Heart left ventricle (tissue), 16 donors: ENCODE measurements at regions not wholly inside any gene's neighbourhood (a gene's known extent, or its start where the extent isn't known, plus 50 kb on each side); places are given as distances from the start of the nearest gene placed in this dataset.
"Not testable (repeated sequence)": the region's sequence is repeated elsewhere in the genome, so short reads cannot be mapped to it uniquely, and the experiment has no call there.

Experiments used
- ATAC-seq, 4 donors: fragments of 200-7000 bp; cut with Tn5 transposase; one replicate each; pipeline ENCODE4 v1.9.1; 2020 to 2022; ENCODE audit warnings: moderate library complexity in 4 of 4, mild to moderate bottlenecking in 3 of 4, moderate number of reproducible peaks in 1 of 4
- DNase-seq, 5 donors: peaks; one replicate each; pipeline ENCODE4 v3.0.0-alpha.2; 2020
- H3K27ac ChIP-seq, 12 donors: fragments of 200-600 bp; sonication (generic) in 4 of 12; one replicate each; pipeline versions ENCODE4 v1.5.0 to v1.8.0; 2016 to 2022; ENCODE audit warnings: mild to moderate bottlenecking in 2 of 12
- H3K27me3 ChIP-seq, 9 donors: fragments of 200-600 bp; sonication (generic) in 2 of 9; one replicate each; pipeline versions ENCODE4 v1.5.1 to v1.8.0; 2016 to 2022; ENCODE audit warnings: mild to moderate bottlenecking in 3 of 9
- H3K36me3 ChIP-seq, 9 donors: fragments of 200-600 bp; sonication (generic) in 2 of 9; one replicate each; pipeline versions ENCODE4 v1.5.0 to v1.8.0; 2018 to 2022; ENCODE audit warnings: mild to moderate bottlenecking in 2 of 9
- H3K4me1 ChIP-seq, 12 donors: fragments of 200-600 bp; sonication (generic) in 4 of 12; one replicate each; pipeline versions ENCODE4 v1.5.0 to v1.8.0; 2016 to 2022; ENCODE audit warnings: mild to moderate bottlenecking in 3 of 12
- H3K4me3 ChIP-seq, 12 donors: fragments of 200-600 bp; sonication (generic) in 4 of 12; one replicate each; pipeline versions ENCODE4 v1.5.0 to v1.8.0; 2017 to 2022; ENCODE audit warnings: mild to moderate bottlenecking in 9 of 12, moderate library complexity in 4 of 12
- H3K9me3 ChIP-seq, 12 donors: fragments of 200-600 bp; sonication (generic) in 4 of 12; one replicate each; pipeline versions ENCODE4 v1.5.0 to v1.8.0; 2016 to 2022; ENCODE audit warnings: mild to moderate bottlenecking in 1 of 12
- CTCF ChIP-seq, 12 donors: fragments of 200-600 bp; sonication (generic) in 4 of 12; IDR thresholded peaks; one replicate each; pipeline versions ENCODE4 v1.5.0 to v1.8.0; 2018 to 2022; ENCODE audit warnings: antibody characterized with exemption in 12 of 12, mild to moderate bottlenecking in 5 of 12
- POLR2A ChIP-seq, 2 donors: fragments of 450-650 bp; IDR thresholded peaks; one replicate each; pipeline ENCODE4 v1.6.1; 2017; ENCODE audit warnings: antibody characterized with exemption in 2 of 2, mild to moderate bottlenecking in 2 of 2, moderate library complexity in 2 of 2
- WGBS, 4 donors: extraction: QIAGEN DNeasy Blood & Tissue Kit in 2 of 4; methylation state at CpG; one replicate each; pipeline versions ENCODE4 v1.1.5 to v1.1.7; 2013 to 2018; 5-methylcytosine and 5-hydroxymethylcytosine counted together
- intact Hi-C, 10 donors: fragments of 100-400 bp; cut with DNase I; formaldehyde crosslinking; loops; one replicate each; pipeline versions ENCODE4 v1.11.1 to v1.14.2; 2022
- donor health status: ischemic (EF 13 %, LVEDD 7.1; RV severe dilation, severe dysfunction).
- donor health status: healthy with polysubstance abuse.
- donor health status: DM: no; HTN: yes; CAD: no.
- donor health status: DM: no; HTN: no; CAD: no.
- donor health status: ischemic (EF 25% LVEDD 6.9; RV normal size, moderate dysfunction).
- donor health status: ischemic (EF 25% LVEDD 5.7; RV mildly dilated, moderate dysfunction).
- donor health status: healthy.
- donor health status: DM: yes; HTN: yes; CAD: no.
- donor health status: ischemic (EF 35%, LVEDD 5.7; RV mildly dilated, moderate dysfunction).
- donor health status: nonischemic (EF 11% LVEDD 7.7; RV severe dilation, severe dysfunction).
- donor health status: DM: yes; HTN: yes; CAD: no.
- donor health status: PGD.
- donor health status: ischemic (EF 29% LVEDD 5.4; RV normal size, mild dysfunction).
- donor health status: nonischemic (EF 23%, LVEDD 6.1; RV moderate dilation, normal function).

- ATAC-seq, result no peak
- TF ChIP-seq CTCF (IDR thresholded peaks at IDR 0.05), result no peak
- TF ChIP-seq POLR2A (IDR thresholded peaks at IDR 0.05), result no peak
- intact Hi-C loops, result no loop called here
- H3K27ac ChIP-seq, result no peak overlapping the region
- no peaks in the 10 kb centered on the region for H3K4me1 ChIP-seq
- 0 to 74% (median 68%) methylated on average over 1 of the region's 1 CpG for WGBS, 4 donors
- DNase-seq, result no peak
- H3K36me3 ChIP-seq, result no peaks in the 10 kb centered on the region
- no peak overlapping the region for H3K4me3 ChIP-seq
- peaks cover 0 to 4% (median 0%) of the 10 kb centered on the region in 12 donors for H3K9me3 ChIP-seq
- H3K27me3 ChIP-seq, result no peaks in the 10 kb centered on the region
Observed at GRCh38 chr1:233759665-233760064, 144.8 kb upstream of the SLC35F3 start.

GRCh38 chr1:233764304-233764703 is 140.2 kb upstream of the SLC35F3 start:
- intact Hi-C loops, H3K4me3 ChIP-seq, ATAC-seq, DNase-seq, H3K27ac ChIP-seq, H3K36me3 ChIP-seq, H3K4me1 ChIP-seq, H3K27me3 ChIP-seq, H3K9me3 ChIP-seq: not testable (repeated sequence)
- 67 to 98% (median 89%) methylated on average over 3 of the region's 3 CpGs for WGBS, 4 donors

DNA sequence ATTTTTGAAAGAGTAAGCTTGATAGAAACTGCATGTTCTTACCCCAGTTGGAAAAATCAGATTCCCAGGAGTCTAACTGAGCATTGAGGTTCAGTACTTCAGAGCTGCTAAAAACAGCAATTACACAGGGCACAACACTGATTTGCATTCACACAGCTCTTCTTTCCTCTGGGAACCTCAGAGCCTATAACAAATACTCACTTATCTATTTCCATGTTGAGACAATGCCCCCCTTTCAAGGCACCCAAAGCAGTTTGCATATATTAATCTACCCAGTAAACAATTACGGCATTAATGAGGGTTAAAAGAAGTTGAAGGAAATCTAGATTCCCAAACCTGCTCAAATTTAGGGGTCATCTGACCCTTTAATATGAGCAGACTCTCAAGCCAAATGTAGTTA is 126.9 kb upstream of the SLC35F3 start:
- peaks cover 0 to 21% (median 8%) of the 10 kb centered on the region in 12 donors for H3K9me3 ChIP-seq
- TF ChIP-seq POLR2A (IDR thresholded peaks at IDR 0.05) (no peak), CTCF (IDR thresholded peaks at IDR 0.05) (no peak)
- 88 to 96% (median 93%) methylated on average over 1 of the region's 1 CpG for WGBS, 4 donors
- no peak overlapping the region for H3K27ac ChIP-seq
- H3K27me3 ChIP-seq, result no peaks in the 10 kb centered on the region
- no peak for ATAC-seq
- DNase-seq, result no peak
- H3K4me3 ChIP-seq, result no peak overlapping the region
- H3K4me1 ChIP-seq, result no peaks in the 10 kb centered on the region
- no peaks in the 10 kb centered on the region for H3K36me3 ChIP-seq
- intact Hi-C loops, result no loop called here

DNA sequence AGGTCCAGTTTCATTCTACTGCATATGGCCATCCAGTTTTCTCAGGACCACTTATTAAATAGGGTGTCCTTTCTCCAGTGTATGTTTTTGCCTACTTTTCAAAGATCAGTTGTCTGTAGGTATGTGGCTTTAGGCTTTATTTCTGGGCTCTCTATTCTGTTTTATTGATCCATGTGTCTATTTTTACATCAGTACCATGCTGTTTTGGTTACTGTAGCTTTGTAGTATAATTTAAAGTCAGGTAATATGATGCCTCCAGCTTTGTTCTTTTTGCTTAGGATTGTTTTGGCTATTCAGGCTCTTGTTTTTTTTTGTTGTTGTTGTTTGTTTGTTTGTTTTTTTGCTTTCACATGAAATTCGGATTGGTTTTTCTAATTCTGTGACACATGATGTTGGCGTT is 124.4 kb upstream of the SLC35F3 start:
- no peak for ATAC-seq
- no peak for TF ChIP-seq POLR2A (IDR thresholded peaks at IDR 0.05)
- TF ChIP-seq CTCF (IDR thresholded peaks at IDR 0.05), result no peak
- H3K4me3 ChIP-seq, result no peak overlapping the region
- H3K27ac ChIP-seq, result no peak overlapping the region
- no peak for DNase-seq
- peaks cover 0 to 21% (median 8%) of the 10 kb centered on the region in 12 donors for H3K9me3 ChIP-seq
- 86 to 93% (median 89%) methylated on average over 2 of the region's 2 CpGs for WGBS, 4 donors
- H3K36me3 ChIP-seq, result no peaks in the 10 kb centered on the region
- no peaks in the 10 kb centered on the region for H3K4me1 ChIP-seq
- intact Hi-C loops, result no loop called here
- no peaks in the 10 kb centered on the region for H3K27me3 ChIP-seq

DNA sequence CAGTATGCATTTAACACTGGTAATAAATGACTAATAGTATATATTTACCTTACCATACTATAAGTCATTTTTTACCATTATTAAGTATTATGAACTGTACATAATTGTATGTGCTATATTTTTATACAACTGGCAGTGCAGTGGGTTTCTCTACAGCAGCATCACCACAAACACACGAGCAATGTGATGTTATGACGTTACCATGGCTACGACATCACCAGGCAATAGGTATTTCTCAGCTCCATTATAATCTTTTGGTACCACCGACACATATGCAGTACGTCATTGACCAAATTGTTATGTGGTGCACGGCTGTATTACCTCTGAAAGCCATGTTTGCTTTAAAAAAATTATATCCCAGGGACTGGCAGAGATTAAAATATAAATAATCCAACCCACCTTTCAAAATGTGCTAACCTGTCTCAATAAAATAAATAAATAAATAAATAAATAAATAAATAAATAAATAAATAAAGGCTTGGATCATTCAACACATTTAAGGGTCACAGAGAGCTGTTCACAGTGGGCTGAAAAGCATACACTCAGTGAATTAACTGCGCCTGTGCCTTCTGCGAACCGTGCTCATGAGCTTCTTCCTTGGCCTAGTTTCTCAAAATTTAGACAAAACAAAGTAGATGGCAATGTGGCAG is 121.4 kb upstream of the SLC35F3 start:
- ATAC-seq (no peak), DNase-seq (no peak)
- intact Hi-C loops, result no loop called here
- 87 to 91% (median 89%) methylated on average over 9 of the region's 9 CpGs for WGBS, 4 donors
- H3K27me3 ChIP-seq, result no peaks in the 10 kb centered on the region
- no peaks in the 10 kb centered on the region for H3K36me3 ChIP-seq
- no peaks in the 10 kb centered on the region for H3K4me1 ChIP-seq
- TF ChIP-seq POLR2A (IDR thresholded peaks at IDR 0.05) (no peak), CTCF (IDR thresholded peaks at IDR 0.05) (no peak)
- H3K4me3 ChIP-seq, result no peak overlapping the region
- no peak overlapping the region for H3K27ac ChIP-seq
- peaks cover 0 to 21% (median 8%) of the 10 kb centered on the region in 12 donors for H3K9me3 ChIP-seq
